Chondrocyte (in vitro differentiated cells): ENCODE measurements at regions not wholly inside any gene's neighbourhood (a gene's known extent, or its start where the extent isn't known, plus 50 kb on each side); places are given as distances from the start of the nearest gene placed in this dataset.

Source experiments
- DNase-seq: peaks from one replicate; pipeline ENCODE4 v3.0.0; 2021; ENCODE audit warnings: mixed read lengths, low spot score
- H3K27ac Mint-ChIP-seq: one replicate; pipeline ENCODE4 v1.8.0; 2021; ENCODE audit warnings: mild to moderate bottlenecking, moderate library complexity, mixed read lengths; ENCODE audit not compliant: unreplicated experiment
- H3K27me3 Mint-ChIP-seq: 2 replicates; pipeline ENCODE4 v1.8.0; 2021; ENCODE audit warnings: low read depth, mixed read lengths
- H3K36me3 Mint-ChIP-seq: 2 replicates; pipeline ENCODE4 v1.8.0; 2021; ENCODE audit warnings: low read depth, mixed read lengths
- H3K4me1 Mint-ChIP-seq: 2 replicates; pipeline ENCODE4 v1.8.0; 2021; ENCODE audit warnings: low read depth, mild to moderate bottlenecking, mixed read lengths
- H3K4me3 Mint-ChIP-seq: one replicate; pipeline ENCODE4 v1.8.0; 2021; ENCODE audit warnings: mild to moderate bottlenecking, moderate library complexity, mixed read lengths; ENCODE audit not compliant: unreplicated experiment
- H3K9me3 Mint-ChIP-seq: 2 replicates; pipeline ENCODE4 v1.8.0; 2021; ENCODE audit warnings: low read depth, mixed read lengths
- CTCF ChIP-seq: fragments of 200-600 bp; sonication (generic); IDR thresholded peaks from 2 replicates; pipeline ENCODE4 v1.5.0; 2021; ENCODE audit warnings: antibody characterized with exemption, mild to moderate bottlenecking, moderate library complexity

- TF ChIP-seq CTCF: no peak
- H3K4me1 Mint-ChIP-seq: peaks cover 13% of the 10 kb centered on the region
- no peaks in the 10 kb centered on the region for H3K9me3 Mint-ChIP-seq
- H3K27ac Mint-ChIP-seq: no peak overlapping the region
- no peak for DNase-seq
- H3K36me3 Mint-ChIP-seq: no peaks in the 10 kb centered on the region
- H3K27me3 Mint-ChIP-seq: peaks cover 2% of the 10 kb centered on the region
- no peak overlapping the region for H3K4me3 Mint-ChIP-seq
These were observed 87.5 kb upstream of the SYNDIG1 start for GRCh38 chr20:24381886-24382285.

GRCh38 chr20:24379484-24379927 lies 89.9 kb upstream of the SYNDIG1 start:
- Mint-ChIP-seq H3K27ac (peak overlapping the region; percentile 96), H3K4me1 (peaks cover 23% of the 10 kb centered on the region), H3K27me3 (no peaks in the 10 kb centered on the region), H3K4me3 (no peak overlapping the region), H3K9me3 (no peaks in the 10 kb centered on the region), H3K36me3 (no peaks in the 10 kb centered on the region)
- DNase-seq: no peak
- no peak for TF ChIP-seq CTCF

DNA sequence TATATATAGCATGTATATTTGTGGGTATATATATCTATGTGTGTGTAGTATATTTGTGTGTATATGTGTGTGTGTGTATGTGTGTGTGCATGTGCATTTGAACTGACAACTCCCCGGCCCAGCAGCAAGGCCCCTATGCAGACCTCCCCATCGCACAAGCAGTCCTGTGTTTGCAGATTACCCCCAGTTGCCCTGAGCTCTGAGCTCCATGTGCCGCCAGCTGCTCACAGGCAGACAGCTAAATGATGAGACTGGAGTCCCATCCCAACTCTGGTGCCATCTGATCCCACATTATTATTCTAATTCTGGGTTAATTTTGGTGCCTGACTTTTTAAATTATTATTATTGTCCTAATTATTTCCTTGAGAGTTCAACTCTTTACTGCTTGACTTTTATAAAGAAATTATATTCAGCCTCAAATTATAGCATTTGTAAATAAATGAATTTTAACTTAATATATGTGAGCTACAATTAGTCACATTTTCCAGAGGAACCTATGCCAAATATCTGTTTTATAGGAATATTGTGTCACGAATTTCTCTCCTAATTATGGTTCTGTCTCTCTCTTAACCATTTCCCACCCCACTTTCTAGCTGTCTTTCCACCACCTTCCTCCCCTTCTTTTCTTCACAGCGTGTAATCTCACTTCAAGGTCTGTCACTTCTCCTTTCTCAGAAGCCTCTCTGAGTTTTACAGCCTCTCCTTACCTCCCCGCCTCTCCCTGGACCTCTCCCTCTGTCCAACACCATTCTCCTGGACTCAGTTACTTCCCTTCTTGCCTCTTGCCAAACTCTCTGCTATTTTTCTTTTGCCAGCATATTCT lies 90.6 kb upstream of the SYNDIG1 start:
- Mint-ChIP-seq H3K27ac (peak overlapping the region; percentile 96), H3K4me1 (peaks cover 23% of the 10 kb centered on the region), H3K27me3 (no peaks in the 10 kb centered on the region), H3K9me3 (no peaks in the 10 kb centered on the region), H3K36me3 (no peaks in the 10 kb centered on the region), H3K4me3 (no peak overlapping the region)
- no peak for DNase-seq
- no peak for TF ChIP-seq CTCF

DNA sequence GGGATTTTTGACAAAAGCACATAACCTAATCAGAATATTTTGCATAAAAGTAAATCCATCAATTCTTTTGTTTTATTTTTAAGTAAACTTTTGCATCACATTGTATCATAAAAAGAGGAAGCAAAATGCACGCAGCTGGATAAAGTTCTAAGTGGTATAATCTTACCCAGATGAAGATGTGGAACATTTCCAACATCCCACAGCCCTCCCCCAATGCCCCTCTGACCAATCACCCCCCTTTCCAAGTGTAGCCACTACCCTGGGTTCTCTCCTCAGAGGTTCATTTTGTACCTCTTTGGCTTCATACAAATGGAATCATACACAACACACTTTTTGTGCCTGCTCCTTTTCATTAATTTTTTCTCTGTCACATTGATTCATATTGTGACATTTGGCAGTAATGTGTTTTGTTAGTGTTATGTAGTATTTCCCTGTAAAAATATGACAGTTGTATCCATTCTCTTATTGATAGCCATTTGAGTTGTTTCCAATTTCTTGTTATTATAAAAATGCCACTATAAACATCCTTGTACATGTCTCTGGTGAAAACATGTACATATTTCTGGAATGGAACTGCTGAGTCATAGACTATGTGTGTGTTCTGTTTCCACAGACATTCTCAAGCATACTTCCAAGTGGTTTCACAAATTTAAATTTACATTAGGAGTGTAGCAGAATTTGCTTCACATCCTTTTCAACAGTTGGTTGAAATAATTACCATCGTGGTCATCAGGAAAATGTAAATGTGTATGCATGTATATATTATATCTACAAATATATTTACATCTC lies 92.9 kb upstream of the SYNDIG1 start:
- no peaks in the 10 kb centered on the region for H3K9me3 Mint-ChIP-seq
- peaks cover 23% of the 10 kb centered on the region for H3K4me1 Mint-ChIP-seq
- DNase-seq: no peak
- peak overlapping the region; percentile 20 for H3K27ac Mint-ChIP-seq
- no peak for TF ChIP-seq CTCF
- no peak overlapping the region for H3K4me3 Mint-ChIP-seq
- no peaks in the 10 kb centered on the region for H3K27me3 Mint-ChIP-seq
- H3K36me3 Mint-ChIP-seq: no peaks in the 10 kb centered on the region

- Mint-ChIP-seq H3K36me3 (no peaks in the 10 kb centered on the region), H3K4me1 (peaks cover 10% of the 10 kb centered on the region), H3K9me3 (no peaks in the 10 kb centered on the region), H3K4me3 (no peak overlapping the region), H3K27me3 (no peaks in the 10 kb centered on the region), H3K27ac (no peak overlapping the region)
- no peak for TF ChIP-seq CTCF
- no peak for DNase-seq
These were observed 96.1 kb upstream of the SYNDIG1 start for GRCh38 chr20:24373372-24373771.
